Islet precursor cell (in vitro differentiated cells): ENCODE measurements at regions not wholly inside any gene's neighbourhood (a gene's known extent, or its start where the extent isn't known, plus 50 kb on each side); places are given as distances from the start of the nearest gene placed in this dataset.
A peak's percentile ranks its signal among the peaks of the same experiment; 100 is the strongest.

Experiments used
- DNase-seq: peaks from one replicate; pipeline ENCODE4 v3.0.0-alpha.2; 2018

GRCh38 chrX:69362354-69362753 is 141.8 kb upstream of the NALF2 start:
- DNase-seq: no peak

GRCh38 chrX:69361311-69361845 is 142.7 kb upstream of the NALF2 start:
- DNase-seq: peak; percentile 60

GRCh38 chrX:69357317-69357716 is 146.8 kb upstream of the NALF2 start:
- no peak for DNase-seq

DNA sequence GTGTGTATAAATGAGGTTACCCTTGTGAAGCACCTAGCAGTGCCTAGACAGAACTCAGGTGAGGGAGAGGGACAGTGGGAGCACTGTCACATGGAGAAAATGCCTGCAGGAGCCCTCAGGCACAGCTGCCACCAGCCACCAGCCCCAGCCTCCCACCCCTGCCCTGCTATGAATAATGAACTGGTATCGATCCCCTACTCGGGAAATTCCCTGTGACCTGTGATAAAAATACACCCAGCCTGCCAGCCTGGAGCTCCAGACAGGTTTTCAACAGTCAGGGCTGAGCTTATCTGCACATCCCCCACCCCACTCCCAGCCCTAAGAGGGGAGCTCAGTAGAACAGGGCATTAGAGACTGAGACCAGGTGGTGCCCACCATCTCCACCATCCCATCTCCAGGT is 159.6 kb upstream of the PJA1 start:
- DNase-seq: no peak

GRCh38 chrX:69323786-69324720 is 158.8 kb upstream of the PJA1 start:
- no peak for DNase-seq

DNA sequence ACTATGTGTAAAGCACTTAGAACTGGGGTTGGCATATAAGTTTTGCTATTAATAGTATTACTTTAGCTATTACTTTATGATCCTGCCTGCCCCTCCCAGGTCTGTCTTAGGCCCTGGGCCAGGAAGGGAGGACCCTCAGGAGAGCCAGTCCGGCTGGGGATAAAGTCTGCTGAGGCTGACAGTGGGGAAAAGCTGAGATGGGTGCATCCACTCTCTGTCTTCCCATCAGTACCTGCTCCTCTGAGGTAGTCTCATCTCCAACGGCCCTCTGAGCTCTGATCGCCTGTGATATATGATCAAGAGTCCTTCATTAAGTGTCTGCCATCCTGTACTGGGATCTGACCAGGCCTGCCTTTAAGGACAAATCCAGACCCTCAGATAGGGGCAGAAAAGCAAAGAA is 156.5 kb upstream of the PJA1 start:
- DNase-seq: no peak

GRCh38 chrX:69321006-69321655 is 155.9 kb upstream of the PJA1 start:
- DNase-seq: no peak

GRCh38 chrX:69320116-69320515 is 154.9 kb upstream of the PJA1 start:
- DNase-seq: peak; percentile 31

DNA sequence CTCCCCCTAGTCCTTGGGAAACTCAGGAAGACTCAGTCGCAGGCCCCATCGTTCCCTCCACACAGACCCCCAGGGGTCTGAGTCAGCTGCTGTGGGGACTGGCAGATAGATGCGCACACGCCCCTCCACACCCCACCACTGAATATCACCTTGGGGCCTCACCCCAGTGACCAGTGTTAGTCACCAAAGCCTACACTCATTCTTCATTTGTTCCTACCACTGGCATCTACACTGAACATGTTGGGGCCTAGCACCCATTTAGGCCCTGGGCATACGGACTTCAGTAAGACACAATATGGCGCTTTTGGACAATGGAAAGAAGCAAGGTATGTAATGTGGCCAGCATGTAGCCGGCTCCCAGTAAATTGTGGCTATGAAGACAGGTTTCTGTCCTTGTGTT is 154.1 kb upstream of the PJA1 start:
- DNase-seq: no peak

GRCh38 chrX:69318651-69319340 is 153.5 kb upstream of the PJA1 start:
- peak; percentile 46 for DNase-seq

- no peak for DNase-seq
Measured at GRCh38 chrX:69317721-69318120, 152.5 kb upstream of the PJA1 start.

DNA sequence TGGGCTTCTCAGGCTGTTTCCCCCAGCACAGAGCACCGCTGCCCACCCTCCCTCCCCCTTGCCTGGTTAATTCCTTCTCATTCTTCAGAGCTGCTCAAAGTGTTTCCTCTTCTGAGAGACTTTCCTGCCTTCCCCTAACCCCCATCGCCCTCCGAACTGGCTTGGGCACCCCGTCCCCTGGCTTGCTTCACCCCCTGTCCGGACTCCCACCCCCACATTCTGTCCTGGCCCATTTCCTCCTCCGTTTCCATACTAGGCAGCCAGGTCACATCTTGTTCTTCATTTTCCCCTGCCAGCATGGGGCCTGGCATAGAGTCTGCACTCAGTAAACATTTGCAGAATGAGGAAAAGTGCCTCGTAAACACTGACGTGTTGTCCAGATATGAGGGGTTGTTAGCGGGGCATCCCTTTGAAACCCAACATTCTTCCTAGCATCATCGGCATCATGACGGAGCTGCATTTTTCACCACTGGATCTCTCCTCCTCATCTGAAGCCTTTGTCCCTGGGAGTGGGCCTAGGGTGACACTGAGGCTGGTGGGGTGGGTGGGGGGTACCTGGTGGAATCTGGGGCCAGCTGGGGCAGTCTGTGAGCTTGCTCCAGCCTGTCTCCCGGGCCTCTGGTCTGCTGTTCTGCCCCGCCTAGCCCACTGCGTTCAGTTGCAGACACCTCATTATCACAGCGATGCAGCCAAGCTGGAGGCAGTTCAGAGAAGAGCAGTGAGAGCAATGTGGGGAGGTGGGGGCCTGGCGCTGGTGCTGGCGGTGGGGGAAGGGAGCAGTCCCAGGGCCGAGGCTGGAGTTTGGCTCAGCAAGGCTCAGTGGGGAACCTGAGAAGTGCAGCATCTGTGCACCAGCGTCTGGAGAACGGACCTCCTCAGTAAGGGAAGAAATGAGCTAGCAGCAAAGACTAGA is 149.4 kb upstream of the PJA1 start:
- peak; percentile 76 for DNase-seq

GRCh38 chrX:69313617-69314290 is 148.5 kb upstream of the PJA1 start:
- no peak for DNase-seq

GRCh38 chrX:69311936-69312670 is 146.8 kb upstream of the PJA1 start:
- no peak for DNase-seq

- DNase-seq: peak; percentile 23
Measured at GRCh38 chrX:69309074-69309792, 144.0 kb upstream of the PJA1 start.

DNA sequence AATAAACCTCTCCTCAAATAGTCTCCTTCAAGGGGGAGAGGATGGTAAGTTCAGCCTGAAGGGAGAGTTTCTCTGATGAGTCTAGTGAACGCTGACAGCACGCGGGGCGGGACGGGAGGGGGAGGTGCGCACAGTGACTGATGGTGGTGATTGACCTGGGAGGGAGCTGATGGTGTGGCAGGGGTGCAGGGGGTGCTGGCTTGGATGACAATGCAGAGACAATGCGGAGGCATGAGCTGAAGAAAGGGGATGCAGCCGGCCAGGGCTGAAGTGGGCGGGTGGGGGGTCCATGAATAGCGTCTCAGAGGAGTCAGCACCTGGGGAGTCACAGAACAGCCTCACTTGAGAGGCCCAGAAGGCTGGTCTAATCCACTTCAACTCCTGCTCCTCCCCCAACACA is 142.5 kb upstream of the PJA1 start:
- DNase-seq: no peak

- DNase-seq: no peak
Measured at GRCh38 chrX:69307029-69307428, 141.8 kb upstream of the PJA1 start.

- no peak for DNase-seq
Measured at GRCh38 chrX:69306063-69306404, 140.8 kb upstream of the PJA1 start.

GRCh38 chrX:69305333-69306062 is 140.2 kb upstream of the PJA1 start:
- DNase-seq: peak; percentile 78

DNA sequence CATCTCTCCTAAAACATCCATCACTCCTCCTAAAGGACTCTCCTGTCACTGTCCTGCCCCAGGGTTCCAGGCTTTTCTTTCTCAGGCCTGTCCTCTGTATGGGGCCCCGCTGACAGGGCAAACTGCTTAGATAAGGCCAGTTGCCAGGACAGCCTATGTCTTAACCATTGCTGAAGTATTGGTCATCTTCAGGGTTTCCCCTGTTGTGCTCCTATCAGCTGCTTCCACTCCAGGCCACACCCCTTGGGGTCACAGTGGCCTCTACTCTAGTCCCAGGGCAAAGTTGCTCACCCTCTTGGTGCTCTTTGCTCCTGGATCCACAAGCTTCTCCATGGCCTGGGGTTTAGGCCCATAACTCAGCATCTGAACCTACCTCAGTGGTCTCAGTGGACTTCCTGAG is 138.0 kb upstream of the PJA1 start:
- DNase-seq: no peak
